AG10803 (cell line): ENCODE measurements at regions not wholly inside any gene's neighbourhood (a gene's known extent, or its start where the extent isn't known, plus 50 kb on each side); places are given as distances from the start of the nearest gene placed in this dataset.

ENCODE experiments used
- DNase-seq: peaks from one replicate; pipeline ENCODE4 v3.0.0; 2010; ENCODE audit warnings: low read depth
- H3K4me3 ChIP-seq: 2 replicates; pipeline ENCODE4 v1.5.1; 2011; ENCODE audit warnings: mild to moderate bottlenecking, low read length, control low read depth
- CTCF ChIP-seq: conservative IDR thresholded peaks from 2 replicates; pipeline ENCODE4 v1.5.1; 2011; ENCODE audit warnings: mild to moderate bottlenecking, low read length, control low read depth, inconsistent platforms

- no peak for TF ChIP-seq CTCF
- DNase-seq, result no peak
- H3K4me3 ChIP-seq, result no peak overlapping the region
These were observed 162.8 kb upstream of the ARX start for GRCh38 chrX:25178555-25178954.

- no peak overlapping the region for H3K4me3 ChIP-seq
- no peak for TF ChIP-seq CTCF
- no peak for DNase-seq
These were observed 160.0 kb upstream of the ARX start for GRCh38 chrX:25175743-25176142.

- DNase-seq, result no peak
- H3K4me3 ChIP-seq, result no peak overlapping the region
- TF ChIP-seq CTCF, result no peak
These were observed 159.4 kb upstream of the ARX start for GRCh38 chrX:25175171-25175570.

- no peak for TF ChIP-seq CTCF
- no peak overlapping the region for H3K4me3 ChIP-seq
- no peak for DNase-seq
These were observed 150.8 kb upstream of the ARX start for GRCh38 chrX:25166546-25166945.

- no peak overlapping the region for H3K4me3 ChIP-seq
- no peak for TF ChIP-seq CTCF
- no peak for DNase-seq
These were observed 150.4 kb upstream of the ARX start for GRCh38 chrX:25166145-25166544.

- H3K4me3 ChIP-seq, result no peak overlapping the region
- TF ChIP-seq CTCF, result no peak
- DNase-seq, result no peak
These were observed 142.9 kb upstream of the ARX start for GRCh38 chrX:25158635-25159034.

GRCh38 chrX:25156832-25157231 is 141.1 kb upstream of the ARX start:
- no peak for TF ChIP-seq CTCF
- H3K4me3 ChIP-seq, result no peak overlapping the region
- no peak for DNase-seq
